ENCODE measurements at regions not wholly inside any gene's neighbourhood (a gene's known extent, or its start where the extent isn't known, plus 50 kb on each side); places are given as distances from the start of the nearest gene placed in this dataset.
"Not testable (repeated sequence)": the region's sequence is repeated elsewhere in the genome, so short reads cannot be mapped to it uniquely, and the experiment has no call there.

DNA sequence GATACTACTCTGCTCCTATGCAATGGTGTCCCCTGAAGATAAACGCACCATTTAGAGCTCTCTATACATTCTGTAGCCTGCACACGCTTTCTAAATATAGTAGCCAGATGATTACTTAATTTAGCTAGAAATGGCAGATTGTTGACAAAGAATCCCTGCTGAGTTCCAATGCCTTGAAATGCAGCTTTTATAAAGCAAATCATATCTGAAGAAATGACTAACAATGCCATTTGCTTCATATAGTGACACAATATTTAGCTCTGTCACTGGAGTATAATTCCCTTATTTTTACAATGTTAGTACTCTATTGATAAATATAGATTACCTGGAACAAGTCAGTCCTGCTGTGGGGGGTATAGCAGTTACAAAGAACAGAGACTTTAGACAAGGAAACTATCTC is 166.2 kb downstream of the CDCA7 start:
- 71 to 79% (median 71%) methylated on average over 2 of the region's 2 CpGs for WGBS, 3 donors
- H3K27ac ChIP-seq = no peak overlapping the region

DNA sequence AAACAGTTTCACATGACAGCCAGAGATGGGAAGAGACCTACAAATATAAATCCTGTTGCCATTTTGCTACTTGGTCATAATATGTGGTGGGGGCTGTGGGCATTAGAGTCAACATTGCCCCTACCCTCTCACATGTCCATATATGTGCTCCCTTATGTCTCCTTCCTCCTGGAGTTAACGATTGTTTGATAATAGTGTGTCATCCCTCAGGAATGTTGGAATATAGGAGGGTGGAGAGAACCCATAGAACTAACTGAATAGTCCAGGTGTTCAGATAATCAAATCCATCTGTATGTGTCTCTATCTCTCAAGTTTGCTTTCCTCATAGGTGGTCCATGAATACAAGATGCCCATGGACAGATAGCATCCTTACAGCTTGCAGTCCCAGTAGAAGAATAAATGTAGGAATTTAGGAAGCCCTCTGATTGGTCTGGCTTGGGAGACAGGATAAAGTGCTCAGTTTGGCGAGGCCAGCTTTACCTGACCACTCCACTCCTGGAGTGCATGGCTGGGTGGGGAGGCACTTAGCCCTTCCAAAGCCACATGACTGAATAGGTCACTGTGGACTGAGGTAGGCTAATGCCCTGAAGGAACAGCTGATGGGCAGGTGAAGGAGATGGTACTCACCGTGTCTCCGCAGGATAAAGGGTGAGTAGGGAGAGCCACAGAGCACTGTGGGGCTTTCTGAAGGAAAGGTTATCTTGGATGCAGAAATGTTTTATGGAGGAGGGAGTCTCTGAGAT is 166.9 kb downstream of the CDCA7 start:
- DNase-seq = no peak

More for the DNA sequence above, 166.2 kb downstream of the CDCA7 start:
- Histone ChIP-seq H3K4me3 (no peak overlapping the region), H3K9me3 (no peaks in the 10 kb centered on the region), H3K4me1 (ENCODE audit: insufficient read depth) (no peaks in the 10 kb centered on the region), H3K36me3 (no peaks in the 10 kb centered on the region), H3K27me3 (no peaks in the 10 kb centered on the region)
- TF ChIP-seq EP300 (IDR thresholded peaks at IDR 0.05) = no peak
- TF ChIP-seq, protein P1, sequence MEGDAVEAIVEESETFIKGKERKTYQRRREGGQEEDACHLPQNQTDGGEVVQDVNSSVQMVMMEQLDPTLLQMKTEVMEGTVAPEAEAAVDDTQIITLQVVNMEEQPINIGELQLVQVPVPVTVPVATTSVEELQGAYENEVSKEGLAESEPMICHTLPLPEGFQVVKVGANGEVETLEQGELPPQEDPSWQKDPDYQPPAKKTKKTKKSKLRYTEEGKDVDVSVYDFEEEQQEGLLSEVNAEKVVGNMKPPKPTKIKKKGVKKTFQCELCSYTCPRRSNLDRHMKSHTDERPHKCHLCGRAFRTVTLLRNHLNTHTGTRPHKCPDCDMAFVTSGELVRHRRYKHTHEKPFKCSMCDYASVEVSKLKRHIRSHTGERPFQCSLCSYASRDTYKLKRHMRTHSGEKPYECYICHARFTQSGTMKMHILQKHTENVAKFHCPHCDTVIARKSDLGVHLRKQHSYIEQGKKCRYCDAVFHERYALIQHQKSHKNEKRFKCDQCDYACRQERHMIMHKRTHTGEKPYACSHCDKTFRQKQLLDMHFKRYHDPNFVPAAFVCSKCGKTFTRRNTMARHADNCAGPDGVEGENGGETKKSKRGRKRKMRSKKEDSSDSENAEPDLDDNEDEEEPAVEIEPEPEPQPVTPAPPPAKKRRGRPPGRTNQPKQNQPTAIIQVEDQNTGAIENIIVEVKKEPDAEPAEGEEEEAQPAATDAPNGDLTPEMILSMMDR (IDR thresholded peaks at IDR 0.05) = no peak
- no peak for TF ChIP-seq POLR2A (IDR thresholded peaks at IDR 0.05)
- no peak for DNase-seq
- intact Hi-C loops (cut with DNase I) = no loop called here

DNA sequence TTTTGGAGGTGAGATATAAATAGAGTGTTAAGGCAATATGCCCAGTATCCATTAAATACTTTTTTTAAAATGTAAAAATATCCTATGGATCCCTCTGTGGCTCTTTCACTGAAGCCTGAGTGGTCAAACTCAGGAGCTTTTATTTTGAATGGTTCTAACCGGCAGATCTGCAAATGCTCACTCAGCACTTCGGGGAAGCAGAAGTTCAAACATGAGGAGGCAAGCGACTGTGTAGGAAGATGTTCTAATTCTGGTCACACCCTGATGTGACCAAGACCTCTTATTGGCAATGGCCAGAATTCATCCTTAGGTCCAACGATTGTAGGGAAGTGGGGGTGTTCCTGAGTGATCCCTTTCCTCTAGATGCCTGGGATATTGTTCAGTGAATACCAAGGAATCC is 168.8 kb downstream of the CDCA7 start:
- TF ChIP-seq, protein P1 (IDR thresholded peaks at IDR 0.05) = no peak
- no peak for TF ChIP-seq POLR2A (IDR thresholded peaks at IDR 0.05)
- Histone ChIP-seq H3K9me3 (no peaks in the 10 kb centered on the region), H3K27me3 (no peaks in the 10 kb centered on the region), H3K4me3 (no peak overlapping the region), H3K4me1 (ENCODE audit: insufficient read depth) (no peaks in the 10 kb centered on the region), H3K36me3 (no peaks in the 10 kb centered on the region), H3K27ac (no peak overlapping the region)
- intact Hi-C loops (cut with DNase I) = no loop called here
- WGBS, 3 donors = 9 to 15% (median 10%) methylated on average over 4 of the region's 4 CpGs
- no peak for DNase-seq

More for the DNA sequence above, 166.9 kb downstream of the CDCA7 start:
- Histone ChIP-seq H3K9me3 (no peaks in the 10 kb centered on the region), H3K27me3 (no peaks in the 10 kb centered on the region), H3K4me3 (no peak overlapping the region), H3K27ac (no peak overlapping the region), H3K4me1 (ENCODE audit: insufficient read depth) (no peaks in the 10 kb centered on the region), H3K36me3 (no peaks in the 10 kb centered on the region)
- intact Hi-C loops (cut with DNase I) = no loop called here
- TF ChIP-seq POLR2A (IDR thresholded peaks at IDR 0.05) (no peak), EP300 (IDR thresholded peaks at IDR 0.05) (no peak)
- TF ChIP-seq, protein P1 (IDR thresholded peaks at IDR 0.05) = no peak
- 65 to 80% (median 68%) methylated on average over 4 of the region's 4 CpGs for WGBS, 3 donors

DNA sequence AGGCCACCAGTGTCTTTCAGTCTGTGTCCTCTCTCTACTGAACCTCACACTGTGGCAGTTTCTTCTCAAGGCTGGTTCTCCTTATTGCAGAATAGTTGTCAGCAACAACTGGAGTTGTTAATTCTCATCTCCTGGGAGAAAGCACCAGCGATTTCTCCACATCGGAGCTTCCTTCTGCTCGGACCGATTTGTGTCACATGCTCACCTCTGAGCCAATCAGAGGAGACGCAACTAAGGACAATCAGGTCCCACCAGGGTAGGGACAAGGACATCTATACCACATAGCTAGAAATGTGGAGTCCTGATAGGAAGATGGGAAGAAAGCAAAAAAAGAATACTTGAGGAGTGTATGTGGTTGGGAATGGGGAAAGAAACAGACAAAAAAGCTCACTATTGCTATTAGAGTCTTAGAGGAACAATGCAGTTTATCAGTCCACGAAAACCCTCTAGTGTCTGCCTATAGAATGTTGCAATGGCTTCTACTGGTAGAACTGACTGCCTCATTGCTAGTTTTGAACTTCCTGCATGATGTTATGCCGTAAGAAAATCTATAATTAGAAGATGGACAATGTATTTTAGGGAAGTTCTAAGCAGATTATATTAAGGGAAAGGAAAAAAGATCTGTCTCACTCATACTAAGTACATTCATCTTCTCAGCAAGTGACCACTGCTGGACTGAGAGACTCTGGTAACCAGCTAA is 169.7 kb downstream of the CDCA7 start:
- Histone ChIP-seq H3K27ac (no peak overlapping the region), H3K4me3 (no peak overlapping the region), H3K9me3 (no peaks in the 10 kb centered on the region), H3K27me3 (no peaks in the 10 kb centered on the region), H3K4me1 (ENCODE audit: insufficient read depth) (no peaks in the 10 kb centered on the region), H3K36me3 (no peaks in the 10 kb centered on the region)
- TF ChIP-seq, protein P1 (IDR thresholded peaks at IDR 0.05) = no peak
- no peak for TF ChIP-seq POLR2A (IDR thresholded peaks at IDR 0.05)
- TF ChIP-seq EP300 (IDR thresholded peaks at IDR 0.05) = no peak
- DNase-seq = no peak
- WGBS, 3 donors = 89 to 95% (median 90%) methylated on average over 7 of the region's 7 CpGs
- intact Hi-C loops (cut with DNase I) = no loop called here

DNA sequence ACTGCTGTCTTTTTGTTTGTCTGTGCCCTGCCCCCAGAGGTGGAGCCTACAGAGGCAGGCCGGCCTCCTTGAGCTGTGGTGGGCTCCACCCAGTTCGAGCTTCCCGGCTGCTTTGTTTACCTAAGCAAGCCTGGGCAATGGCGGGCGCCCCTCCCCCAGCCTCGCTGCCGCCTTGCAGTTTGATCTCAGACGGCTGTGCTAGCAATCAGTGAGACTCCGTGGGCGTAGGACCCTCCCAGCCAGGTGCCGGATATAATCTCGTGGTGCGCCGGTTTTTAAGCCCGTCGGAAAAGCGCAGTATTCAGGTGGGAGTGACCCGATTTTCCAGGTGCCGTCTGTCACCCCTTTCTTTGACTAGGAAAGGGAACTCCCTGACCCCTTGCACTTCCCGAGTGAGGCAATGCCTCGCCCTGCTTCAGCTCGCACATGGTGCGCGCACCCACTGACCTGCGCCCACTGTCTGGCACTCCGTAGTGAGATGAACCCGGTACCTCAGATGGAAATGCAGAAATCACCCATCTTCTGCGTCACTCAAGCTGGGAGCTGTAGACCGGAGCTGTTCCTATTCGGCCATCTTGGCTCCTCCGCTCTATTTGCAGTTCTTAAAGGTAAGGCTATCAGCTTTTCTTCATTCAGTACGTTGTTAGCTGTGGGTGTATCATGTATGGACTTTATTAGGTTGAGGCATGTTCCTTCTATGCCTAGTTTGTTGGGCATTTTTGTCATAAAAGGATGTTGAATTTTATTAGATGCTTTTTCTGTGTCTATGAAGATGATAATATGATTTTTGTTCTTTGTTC is 178.3 kb downstream of the CDCA7 start:
- H3K27ac ChIP-seq; DNase-seq; H3K27me3 ChIP-seq; H3K9me3 ChIP-seq; intact Hi-C loops (cut with DNase I); H3K4me1 ChIP-seq (ENCODE audit: insufficient read depth); H3K36me3 ChIP-seq; H3K4me3 ChIP-seq: not testable (repeated sequence)
- WGBS, 3 donors = 69 to 78% (median 72%) methylated on average over 29 to 31 of the region's 32 CpGs

All from ovary (tissue), 7 donors.